Ishikawa (cell line): ENCODE measurements at regions not wholly inside any gene's neighbourhood (a gene's known extent, or its start where the extent isn't known, plus 50 kb on each side); places are given as distances from the start of the nearest gene placed in this dataset.

Source experiments
- EGR1 ChIP-seq: IDR thresholded peaks from 2 replicates; pipeline ENCODE4 v1.6.1; 2012
- YY1 ChIP-seq: IDR thresholded peaks from 2 replicates; pipeline ENCODE4 v1.6.1; 2012; ENCODE audit warnings: low read depth
- TF ChIP-seq, protein P1 (sequence below): IDR thresholded peaks from 2 replicates; pipeline ENCODE4 v1.6.1; 2012; ENCODE audit warnings: low read depth, mild to moderate bottlenecking

DNA sequence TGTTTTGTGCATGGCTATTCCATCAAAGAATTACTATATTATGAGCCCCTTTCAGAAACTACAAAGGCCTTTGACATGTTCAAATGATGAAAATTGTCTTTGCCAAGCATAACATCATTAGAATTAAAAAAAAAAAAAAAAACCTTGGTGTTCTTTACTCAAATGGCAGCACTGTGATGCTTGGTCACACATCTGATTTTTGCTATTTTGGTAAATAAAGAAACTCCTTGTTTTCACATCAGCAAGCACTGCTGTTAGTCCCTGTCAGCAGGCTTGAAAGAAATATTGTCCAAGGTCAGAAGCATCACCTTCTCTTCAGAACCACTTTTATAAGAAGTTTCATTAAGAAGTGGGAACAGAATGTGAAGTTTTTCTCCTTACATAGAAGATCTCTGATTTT lies 537.3 kb downstream of the MFSD1 start:
- no peak for TF ChIP-seq YY1
- no peak for TF ChIP-seq EGR1
- TF ChIP-seq, protein P1, sequence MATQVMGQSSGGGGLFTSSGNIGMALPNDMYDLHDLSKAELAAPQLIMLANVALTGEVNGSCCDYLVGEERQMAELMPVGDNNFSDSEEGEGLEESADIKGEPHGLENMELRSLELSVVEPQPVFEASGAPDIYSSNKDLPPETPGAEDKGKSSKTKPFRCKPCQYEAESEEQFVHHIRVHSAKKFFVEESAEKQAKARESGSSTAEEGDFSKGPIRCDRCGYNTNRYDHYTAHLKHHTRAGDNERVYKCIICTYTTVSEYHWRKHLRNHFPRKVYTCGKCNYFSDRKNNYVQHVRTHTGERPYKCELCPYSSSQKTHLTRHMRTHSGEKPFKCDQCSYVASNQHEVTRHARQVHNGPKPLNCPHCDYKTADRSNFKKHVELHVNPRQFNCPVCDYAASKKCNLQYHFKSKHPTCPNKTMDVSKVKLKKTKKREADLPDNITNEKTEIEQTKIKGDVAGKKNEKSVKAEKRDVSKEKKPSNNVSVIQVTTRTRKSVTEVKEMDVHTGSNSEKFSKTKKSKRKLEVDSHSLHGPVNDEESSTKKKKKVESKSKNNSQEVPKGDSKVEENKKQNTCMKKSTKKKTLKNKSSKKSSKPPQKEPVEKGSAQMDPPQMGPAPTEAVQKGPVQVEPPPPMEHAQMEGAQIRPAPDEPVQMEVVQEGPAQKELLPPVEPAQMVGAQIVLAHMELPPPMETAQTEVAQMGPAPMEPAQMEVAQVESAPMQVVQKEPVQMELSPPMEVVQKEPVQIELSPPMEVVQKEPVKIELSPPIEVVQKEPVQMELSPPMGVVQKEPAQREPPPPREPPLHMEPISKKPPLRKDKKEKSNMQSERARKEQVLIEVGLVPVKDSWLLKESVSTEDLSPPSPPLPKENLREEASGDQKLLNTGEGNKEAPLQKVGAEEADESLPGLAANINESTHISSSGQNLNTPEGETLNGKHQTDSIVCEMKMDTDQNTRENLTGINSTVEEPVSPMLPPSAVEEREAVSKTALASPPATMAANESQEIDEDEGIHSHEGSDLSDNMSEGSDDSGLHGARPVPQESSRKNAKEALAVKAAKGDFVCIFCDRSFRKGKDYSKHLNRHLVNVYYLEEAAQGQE, result no peak
